Calu3 (cell line): ENCODE measurements at regions not wholly inside any gene's neighbourhood (a gene's known extent, or its start where the extent isn't known, plus 50 kb on each side); places are given as distances from the start of the nearest gene placed in this dataset.

Experiments
- BruUV-seq: library from RNA; stranded (reverse); fragments of 400-500 nt; replicated peaks from 2 replicates; lab custom pipeline; 2021; lab: Mats Ljungman, UMichigan
- CTCF ChIA-PET: fragments of 300-600 bp; sonication (Branson Sonifier 250); formaldehyde crosslinking; loops from one replicate; lab custom pipeline; 2022; ENCODE audit warnings: antibody characterized with exemption; lab: Charles Lee
- DNase-seq: peaks from one replicate; pipeline ENCODE4 v3.0.0; 2022
- H3K27ac Mint-ChIP-seq: one replicate; pipeline ENCODE4 v1.8.0; 2022; ENCODE audit warnings: mixed read lengths; ENCODE audit not compliant: unreplicated experiment
- H3K27me3 Mint-ChIP-seq: one replicate; pipeline ENCODE4 v1.8.0; 2022; ENCODE audit warnings: mixed read lengths; ENCODE audit not compliant: unreplicated experiment
- H3K36me3 Mint-ChIP-seq: one replicate; pipeline ENCODE4 v1.8.0; 2022; ENCODE audit warnings: mild to moderate bottlenecking, moderate library complexity, mixed read lengths; ENCODE audit not compliant: insufficient read depth, unreplicated experiment
- H3K4me1 Mint-ChIP-seq: one replicate; pipeline ENCODE4 v1.8.0; 2022; ENCODE audit warnings: mild to moderate bottlenecking, low read depth, mixed read lengths; ENCODE audit not compliant: unreplicated experiment
- H3K4me3 Mint-ChIP-seq: one replicate; pipeline ENCODE4 v1.8.0; 2022; ENCODE audit warnings: mild to moderate bottlenecking, low read depth, moderate library complexity, mixed read lengths; ENCODE audit not compliant: unreplicated experiment
- H3K9me3 Mint-ChIP-seq: one replicate; pipeline ENCODE4 v1.8.0; 2022; ENCODE audit warnings: low read depth, mixed read lengths; ENCODE audit not compliant: unreplicated experiment
- CTCF ChIP-seq: fragments of 200-600 bp; IDR thresholded peaks from one replicate; pipeline ENCODE4 v1.8.0; 2022; ENCODE audit warnings: antibody characterized with exemption; ENCODE audit not compliant: unreplicated experiment
- intact Hi-C: fragments of 100-400 bp; cut with micrococcal nuclease; formaldehyde crosslinking; loops from one replicate; pipeline ENCODE4 v1.10.0; 2022; ENCODE audit not compliant: unreplicated experiment

- no TSS peak for BruUV-seq
- CTCF ChIA-PET: no interaction called here
- no peak for DNase-seq
- Mint-ChIP-seq H3K27ac (no peak overlapping the region), H3K4me1 (no peaks in the 10 kb centered on the region), H3K9me3 (peaks cover 17% of the 10 kb centered on the region), H3K27me3 (no peaks in the 10 kb centered on the region), H3K36me3 (no peaks in the 10 kb centered on the region), H3K4me3 (no peak overlapping the region)
- intact Hi-C loops: no loop called here
- no peak for TF ChIP-seq CTCF
Measured at GRCh38 chr11:115679945-115680344, 175.7 kb upstream of the CADM1 start.

GRCh38 chr11:115678942-115679341, 174.7 kb upstream of the CADM1 start:
- TF ChIP-seq CTCF: no peak
- no TSS peak for BruUV-seq
- CTCF ChIA-PET: no interaction called here
- H3K9me3 Mint-ChIP-seq: peaks cover 13% of the 10 kb centered on the region
- H3K27ac Mint-ChIP-seq: no peak overlapping the region
- H3K4me3 Mint-ChIP-seq: no peak overlapping the region
- no peaks in the 10 kb centered on the region for H3K36me3 Mint-ChIP-seq
- H3K27me3 Mint-ChIP-seq: no peaks in the 10 kb centered on the region
- H3K4me1 Mint-ChIP-seq: no peaks in the 10 kb centered on the region
- intact Hi-C loops: no loop called here
- DNase-seq: no peak

GRCh38 chr11:115677190-115677589, 173.0 kb upstream of the CADM1 start:
- Mint-ChIP-seq H3K4me3 (no peak overlapping the region), H3K9me3 (peaks cover 3% of the 10 kb centered on the region), H3K36me3 (no peaks in the 10 kb centered on the region), H3K4me1 (no peaks in the 10 kb centered on the region), H3K27ac (no peak overlapping the region), H3K27me3 (no peaks in the 10 kb centered on the region)
- no TSS peak for BruUV-seq
- TF ChIP-seq CTCF: no peak
- CTCF ChIA-PET: no interaction called here
- no peak for DNase-seq
- intact Hi-C loops: no loop called here

GRCh38 chr11:115676768-115677167, 172.6 kb upstream of the CADM1 start:
- Mint-ChIP-seq H3K27ac (no peak overlapping the region), H3K9me3 (peaks cover 3% of the 10 kb centered on the region), H3K27me3 (no peaks in the 10 kb centered on the region), H3K36me3 (no peaks in the 10 kb centered on the region), H3K4me1 (no peaks in the 10 kb centered on the region), H3K4me3 (no peak overlapping the region)
- DNase-seq: no peak
- TF ChIP-seq CTCF: no peak
- intact Hi-C loops: no loop called here
- CTCF ChIA-PET: no interaction called here
- no TSS peak for BruUV-seq
